GM23338 (cell line): ENCODE measurements at regions not wholly inside any gene's neighbourhood (a gene's known extent, or its start where the extent isn't known, plus 50 kb on each side); places are given as distances from the start of the nearest gene placed in this dataset.
A peak's percentile ranks its signal among the peaks of the same experiment; 100 is the strongest.

Source experiments
- ATAC-seq: fragments of 200-7000 bp; cut with Tn5 transposase; 3 replicates; pipeline ENCODE4 v1.9.1; 2020
- DNase-seq: peaks from one replicate; pipeline ENCODE4 v3.0.0-alpha.2; 2015; ENCODE audit warnings: low spot score
- H2AFZ ChIP-seq: fragments of 200-600 bp; sonication (generic); 2 replicates; pipeline ENCODE4 v1.8.0; 2016; ENCODE audit warnings: antibody characterized with exemption, mild to moderate bottlenecking, moderate library complexity
- H3F3A ChIP-seq: fragments of 200-600 bp; sonication (generic); replicated peaks from 2 replicates; pipeline ENCODE4 v1.8.0; 2017; ENCODE audit warnings: antibody characterized with exemption, mixed run types, low read depth
- H3K27ac ChIP-seq: fragments of 200-600 bp; sonication (generic); 2 replicates; pipeline ENCODE4 v1.6.1; 2016; ENCODE audit warnings: low read depth
- H3K27me3 ChIP-seq: fragments of 200-600 bp; sonication (generic); 2 replicates; pipeline ENCODE4 v1.8.0; 2016; ENCODE audit warnings: mild to moderate bottlenecking, mixed run types, moderate library complexity; ENCODE audit not compliant: insufficient read depth
- H3K36me3 ChIP-seq: fragments of 200-600 bp; sonication (generic); 2 replicates; pipeline ENCODE4 v1.8.0; 2016; ENCODE audit warnings: mild to moderate bottlenecking; ENCODE audit not compliant: insufficient read depth
- H3K4me1 ChIP-seq: fragments of 200-600 bp; sonication (generic); 2 replicates; pipeline ENCODE4 v1.8.0; 2016; ENCODE audit warnings: mild to moderate bottlenecking, moderate library complexity; ENCODE audit not compliant: insufficient read depth
- H3K4me2 ChIP-seq: fragments of 200-600 bp; sonication (generic); 2 replicates; pipeline ENCODE4 v1.7.1; 2017; ENCODE audit warnings: mixed run types
- H3K4me3 ChIP-seq: fragments of 200-600 bp; sonication (generic); 2 replicates; pipeline ENCODE4 v1.6.1; 2016; ENCODE audit warnings: mixed run types
- H3K79me2 ChIP-seq: fragments of 200-600 bp; sonication (generic); replicated peaks from 2 replicates; pipeline ENCODE4 v1.8.0; 2017; ENCODE audit warnings: mild to moderate bottlenecking; ENCODE audit not compliant: insufficient read depth
- H3K9me2 ChIP-seq: fragments of 200-600 bp; sonication (generic); 2 replicates; pipeline ENCODE4 v1.8.0; 2017; ENCODE audit not compliant: insufficient read depth
- H4K20me1 ChIP-seq: fragments of 200-600 bp; sonication (generic); replicated peaks from 2 replicates; pipeline ENCODE4 v1.8.0; 2017; ENCODE audit warnings: mild to moderate bottlenecking; ENCODE audit not compliant: insufficient read depth
- H3K27ac Mint-ChIP-seq: 2 replicates; pipeline ENCODE4 v1.8.0; 2020; ENCODE audit warnings: inconsistent platforms, mild to moderate bottlenecking, moderate library complexity, mixed read lengths
- H3K27me3 Mint-ChIP-seq: 3 replicates; pipeline ENCODE4 v1.8.0; 2022; ENCODE audit warnings: low read depth, mild to moderate bottlenecking, moderate library complexity, mixed read lengths, inconsistent platforms; ENCODE audit not compliant: insufficient read depth, poor library complexity
- H3K36me3 Mint-ChIP-seq: 3 replicates; pipeline ENCODE4 v1.8.0; 2021; ENCODE audit warnings: low read depth, mild to moderate bottlenecking, inconsistent platforms, moderate library complexity, mixed read lengths
- H3K4me1 Mint-ChIP-seq: 3 replicates; pipeline ENCODE4 v1.8.0; 2020; ENCODE audit warnings: mild to moderate bottlenecking, inconsistent platforms, mixed read lengths
- H3K4me3 Mint-ChIP-seq: 3 replicates; pipeline ENCODE4 v1.8.0; 2021; ENCODE audit warnings: moderate library complexity, mild to moderate bottlenecking, inconsistent platforms, mixed read lengths
- H3K9me3 Mint-ChIP-seq: 3 replicates; pipeline ENCODE4 v1.8.0; 2020; ENCODE audit warnings: moderate library complexity, mild to moderate bottlenecking, inconsistent platforms, mixed read lengths
- CREB1 ChIP-seq: fragments of 250-450 bp; sonication (Bioruptor Pico); IDR thresholded peaks from 2 replicates; pipeline ENCODE4 v1.5.0; 2020; ENCODE audit warnings: low read depth, mild to moderate bottlenecking, moderate library complexity
- CTCF ChIP-seq, 2 experiments: fragments of 200-600 bp in 1 of 2; sonication (generic) in 1 of 2; conservative IDR thresholded peaks; 2 replicates each; pipeline versions ENCODE4 v1.5.1 to v1.6.1; 2016 to 2017; ENCODE audit warnings: antibody characterized with exemption in 2 of 2, low read depth in 2 of 2, mild to moderate bottlenecking in 2 of 2, moderate library complexity in 1 of 2
- ETS1 ChIP-seq: IDR thresholded peaks from 2 replicates; pipeline ENCODE4 v1.6.1; 2016; ENCODE audit warnings: antibody characterized with exemption
- EZH2 ChIP-seq: fragments of 200-600 bp; sonication (generic); IDR thresholded peaks from one replicate; pipeline ENCODE4 v1.8.0; 2017; ENCODE audit warnings: antibody characterized with exemption, mild to moderate bottlenecking, low read depth; ENCODE audit not compliant: unreplicated experiment
- EZH2phosphoT487 ChIP-seq: fragments of 200-600 bp; sonication (generic); IDR thresholded peaks from one replicate; pipeline ENCODE4 v1.8.1; 2018; ENCODE audit warnings: antibody characterized with exemption; ENCODE audit not compliant: unreplicated experiment
- JUNB ChIP-seq: IDR thresholded peaks from one replicate; pipeline ENCODE4 v1.6.1; 2016; ENCODE audit warnings: antibody characterized with exemption; ENCODE audit not compliant: unreplicated experiment
- NANOG ChIP-seq: IDR thresholded peaks from 2 replicates; pipeline ENCODE4 v1.6.1; 2016; ENCODE audit warnings: antibody characterized with exemption, borderline replicate concordance
- POLR2AphosphoS5 ChIP-seq: IDR thresholded peaks from 2 replicates; pipeline ENCODE4 v1.6.1; 2016; ENCODE audit warnings: antibody characterized with exemption, low read depth
- REST ChIP-seq: IDR thresholded peaks from one replicate; pipeline ENCODE4 v1.6.1; 2018; ENCODE audit warnings: antibody characterized with exemption; ENCODE audit not compliant: unreplicated experiment
- STAT1 ChIP-seq: IDR thresholded peaks from one replicate; pipeline ENCODE4 v1.6.1; 2016; ENCODE audit warnings: antibody characterized with exemption; ENCODE audit not compliant: unreplicated experiment
- ZNF114 ChIP-seq: fragments of 250-450 bp; sonication (Bioruptor Pico); IDR thresholded peaks from 2 replicates; pipeline ENCODE4 v1.5.0; 2020; ENCODE audit warnings: mild to moderate bottlenecking, moderate library complexity
- ZNF462 ChIP-seq: fragments of 250-450 bp; sonication (Bioruptor Pico); IDR thresholded peaks from 2 replicates; pipeline ENCODE4 v1.5.0; 2020; ENCODE audit warnings: mild to moderate bottlenecking, moderate library complexity

- TF ChIP-seq CTCF (conservative IDR thresholded peaks at IDR 0.05; ENCODE audit: low read depth in 2 of 2) = no peak
- no peak for TF ChIP-seq JUNB
- TF ChIP-seq ZNF114 = no peak
- no peak for TF ChIP-seq ETS1
- no peak for TF ChIP-seq REST
- no peak for TF ChIP-seq EZH2
- no peak for TF ChIP-seq POLR2AphosphoS5
- TF ChIP-seq NANOG = no peak
- TF ChIP-seq STAT1 = no peak
- no peak for TF ChIP-seq EZH2phosphoT487
These were observed 392.0 kb upstream of the SGCD start (continued) for GRCh38 chr5:155934964-155935363.

- H3K4me1 ChIP-seq = no peaks in the 10 kb centered on the region
- H3K27ac ChIP-seq = no peak overlapping the region
- no peak overlapping the region for H3K27ac Mint-ChIP-seq
- no peaks in the 10 kb centered on the region for H3K36me3 Mint-ChIP-seq
- no peaks in the 10 kb centered on the region for H3K36me3 ChIP-seq
- no peak overlapping the region for H3K4me2 ChIP-seq
- no peaks in the 10 kb centered on the region for H4K20me1 ChIP-seq
- DNase-seq (no peak), ATAC-seq (peak; percentile 31; the same call in 2 of the 3 replicates)
- H3K27me3 ChIP-seq = no peaks in the 10 kb centered on the region
- H3K79me2 ChIP-seq = no peaks in the 10 kb centered on the region
- H3F3A ChIP-seq = no peaks in the 10 kb centered on the region
- H3K4me3 Mint-ChIP-seq = no peak overlapping the region
- H3K9me2 ChIP-seq = no peaks in the 10 kb centered on the region
- H3K4me3 ChIP-seq = no peak overlapping the region
- H3K27me3 Mint-ChIP-seq = peaks cover 3% of the 10 kb centered on the region
- H3K9me3 Mint-ChIP-seq = no peaks in the 10 kb centered on the region
- no peaks in the 10 kb centered on the region; the same call in 2 of the 3 replicates for H3K4me1 Mint-ChIP-seq
- no peak overlapping the region for H2AFZ ChIP-seq
- TF ChIP-seq POLR2AphosphoS5 (no peak), CREB1 (no peak), STAT1 (no peak), EZH2phosphoT487 (no peak), ZNF114 (no peak), ZNF462 (CRISPR knock-in tag) (no peak), NANOG (no peak), JUNB (no peak)
These were observed 391.2 kb upstream of the SGCD start for GRCh38 chr5:155935723-155936122.
